ENCODE measurements at regions not wholly inside any gene's neighbourhood (a gene's known extent, or its start where the extent isn't known, plus 50 kb on each side); places are given as distances from the start of the nearest gene placed in this dataset.

- no peak for TF ChIP-seq POLR2A (IDR thresholded peaks at IDR 0.05)
- TF ChIP-seq, protein P1, sequence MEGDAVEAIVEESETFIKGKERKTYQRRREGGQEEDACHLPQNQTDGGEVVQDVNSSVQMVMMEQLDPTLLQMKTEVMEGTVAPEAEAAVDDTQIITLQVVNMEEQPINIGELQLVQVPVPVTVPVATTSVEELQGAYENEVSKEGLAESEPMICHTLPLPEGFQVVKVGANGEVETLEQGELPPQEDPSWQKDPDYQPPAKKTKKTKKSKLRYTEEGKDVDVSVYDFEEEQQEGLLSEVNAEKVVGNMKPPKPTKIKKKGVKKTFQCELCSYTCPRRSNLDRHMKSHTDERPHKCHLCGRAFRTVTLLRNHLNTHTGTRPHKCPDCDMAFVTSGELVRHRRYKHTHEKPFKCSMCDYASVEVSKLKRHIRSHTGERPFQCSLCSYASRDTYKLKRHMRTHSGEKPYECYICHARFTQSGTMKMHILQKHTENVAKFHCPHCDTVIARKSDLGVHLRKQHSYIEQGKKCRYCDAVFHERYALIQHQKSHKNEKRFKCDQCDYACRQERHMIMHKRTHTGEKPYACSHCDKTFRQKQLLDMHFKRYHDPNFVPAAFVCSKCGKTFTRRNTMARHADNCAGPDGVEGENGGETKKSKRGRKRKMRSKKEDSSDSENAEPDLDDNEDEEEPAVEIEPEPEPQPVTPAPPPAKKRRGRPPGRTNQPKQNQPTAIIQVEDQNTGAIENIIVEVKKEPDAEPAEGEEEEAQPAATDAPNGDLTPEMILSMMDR (IDR thresholded peaks at IDR 0.05): no peak
These were observed 159.1 kb downstream of the LTN1 start for GRCh38 chr21:28833609-28834008.

Data from uterus (tissue), 2 donors.